Osteocyte (in vitro differentiated cells): ENCODE measurements at regions not wholly inside any gene's neighbourhood (a gene's known extent, or its start where the extent isn't known, plus 50 kb on each side); places are given as distances from the start of the nearest gene placed in this dataset.

Experiments used
- DNase-seq: peaks from one replicate; pipeline ENCODE4 v3.0.0; 2021; ENCODE audit warnings: mixed read lengths; ENCODE audit not compliant: unreplicated experiment; ENCODE audit errors: extremely low spot score
- H3K27ac Mint-ChIP-seq: one replicate; pipeline ENCODE4 v1.8.0; 2021; ENCODE audit warnings: mild to moderate bottlenecking, mixed read lengths; ENCODE audit not compliant: unreplicated experiment
- H3K27me3 Mint-ChIP-seq: one replicate; pipeline ENCODE4 v1.8.0; 2021; ENCODE audit warnings: mixed read lengths; ENCODE audit not compliant: unreplicated experiment
- H3K36me3 Mint-ChIP-seq: one replicate; pipeline ENCODE4 v1.8.0; 2021; ENCODE audit warnings: mixed read lengths; ENCODE audit not compliant: unreplicated experiment
- H3K4me1 Mint-ChIP-seq: one replicate; pipeline ENCODE4 v1.8.0; 2021; ENCODE audit warnings: mixed read lengths; ENCODE audit not compliant: unreplicated experiment
- H3K4me3 Mint-ChIP-seq: one replicate; pipeline ENCODE4 v1.8.0; 2021; ENCODE audit warnings: mild to moderate bottlenecking, moderate library complexity, mixed read lengths; ENCODE audit not compliant: unreplicated experiment
- H3K9me3 Mint-ChIP-seq: one replicate; pipeline ENCODE4 v1.8.0; 2021; ENCODE audit warnings: mixed read lengths; ENCODE audit not compliant: unreplicated experiment
- TF ChIP-seq, protein P1 (sequence below): fragments of 200-600 bp; sonication (generic); IDR thresholded peaks from 2 replicates; pipeline ENCODE4 v1.5.0; 2021; ENCODE audit warnings: antibody characterized with exemption, mild to moderate bottlenecking, moderate library complexity

DNA sequence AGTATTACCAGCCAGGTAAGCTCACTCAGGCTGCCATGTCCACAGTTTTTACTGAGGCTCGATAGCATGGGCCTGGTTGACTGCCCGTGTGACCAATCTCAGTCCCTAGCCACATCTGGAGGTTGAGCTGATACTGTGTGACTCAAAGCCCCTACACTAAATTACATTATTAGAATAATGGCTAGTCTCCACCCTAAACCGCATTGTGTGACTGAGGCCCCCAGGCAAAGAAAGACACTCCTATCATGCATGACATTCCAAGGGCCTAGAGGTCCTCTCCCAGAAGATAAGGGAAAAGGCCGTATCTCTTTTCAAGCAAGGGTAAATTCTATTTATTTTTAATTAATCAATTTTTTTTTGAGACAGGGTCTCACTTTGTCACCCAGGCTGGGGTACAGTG is 505.3 kb downstream of the HAPSTR1 start:
- no peaks in the 10 kb centered on the region for H3K9me3 Mint-ChIP-seq
- TF ChIP-seq, protein P1, sequence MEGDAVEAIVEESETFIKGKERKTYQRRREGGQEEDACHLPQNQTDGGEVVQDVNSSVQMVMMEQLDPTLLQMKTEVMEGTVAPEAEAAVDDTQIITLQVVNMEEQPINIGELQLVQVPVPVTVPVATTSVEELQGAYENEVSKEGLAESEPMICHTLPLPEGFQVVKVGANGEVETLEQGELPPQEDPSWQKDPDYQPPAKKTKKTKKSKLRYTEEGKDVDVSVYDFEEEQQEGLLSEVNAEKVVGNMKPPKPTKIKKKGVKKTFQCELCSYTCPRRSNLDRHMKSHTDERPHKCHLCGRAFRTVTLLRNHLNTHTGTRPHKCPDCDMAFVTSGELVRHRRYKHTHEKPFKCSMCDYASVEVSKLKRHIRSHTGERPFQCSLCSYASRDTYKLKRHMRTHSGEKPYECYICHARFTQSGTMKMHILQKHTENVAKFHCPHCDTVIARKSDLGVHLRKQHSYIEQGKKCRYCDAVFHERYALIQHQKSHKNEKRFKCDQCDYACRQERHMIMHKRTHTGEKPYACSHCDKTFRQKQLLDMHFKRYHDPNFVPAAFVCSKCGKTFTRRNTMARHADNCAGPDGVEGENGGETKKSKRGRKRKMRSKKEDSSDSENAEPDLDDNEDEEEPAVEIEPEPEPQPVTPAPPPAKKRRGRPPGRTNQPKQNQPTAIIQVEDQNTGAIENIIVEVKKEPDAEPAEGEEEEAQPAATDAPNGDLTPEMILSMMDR: no peak
- no peak overlapping the region for H3K27ac Mint-ChIP-seq

DNA sequence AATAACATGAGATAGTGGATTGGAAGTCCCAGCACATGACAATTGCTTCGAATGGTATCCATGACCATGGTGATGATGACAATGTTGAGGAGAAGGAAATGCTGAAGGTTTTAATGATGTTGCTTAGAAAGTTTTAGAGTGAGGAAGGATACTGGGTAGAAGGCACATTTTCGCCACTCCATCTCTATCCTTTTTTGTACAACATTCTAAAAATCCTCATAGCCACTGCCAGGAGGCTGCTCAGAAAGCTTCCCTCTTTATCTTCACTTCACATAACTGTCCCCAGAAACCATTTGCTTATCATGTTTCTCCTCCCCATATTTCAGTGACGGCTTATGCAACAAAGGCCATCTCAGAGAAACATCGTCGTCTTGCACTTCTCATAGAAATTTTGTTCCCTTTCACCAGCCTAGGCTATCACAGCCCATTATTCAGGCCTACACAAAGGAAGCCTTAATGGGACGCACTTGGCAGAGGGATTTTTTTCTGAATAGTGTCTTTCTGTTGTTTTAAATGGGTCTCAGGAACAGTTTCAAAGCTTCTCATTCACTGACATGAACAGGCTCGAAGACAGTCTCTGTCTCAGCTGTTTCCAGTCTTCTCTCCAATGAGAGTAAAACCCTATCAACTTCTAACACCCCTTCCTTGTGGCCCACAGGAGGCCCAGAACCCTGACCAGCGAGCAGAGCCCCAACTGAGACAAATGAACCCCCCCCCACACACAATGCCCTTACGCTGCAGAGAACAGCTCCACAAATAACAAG is 506.7 kb downstream of the HAPSTR1 start:
- Mint-ChIP-seq H3K9me3 (no peaks in the 10 kb centered on the region), H3K36me3 (no peaks in the 10 kb centered on the region), H3K4me1 (no peaks in the 10 kb centered on the region), H3K27ac (no peak overlapping the region), H3K4me3 (no peak overlapping the region), H3K27me3 (no peaks in the 10 kb centered on the region)
- TF ChIP-seq, protein P1: no peak
- DNase-seq: no peak

More for the DNA sequence above, 505.3 kb downstream of the HAPSTR1 start:
- H3K4me3 Mint-ChIP-seq: no peak overlapping the region
- H3K4me1 Mint-ChIP-seq: no peaks in the 10 kb centered on the region
- no peaks in the 10 kb centered on the region for H3K27me3 Mint-ChIP-seq
- no peaks in the 10 kb centered on the region for H3K36me3 Mint-ChIP-seq
- DNase-seq: no peak

DNA sequence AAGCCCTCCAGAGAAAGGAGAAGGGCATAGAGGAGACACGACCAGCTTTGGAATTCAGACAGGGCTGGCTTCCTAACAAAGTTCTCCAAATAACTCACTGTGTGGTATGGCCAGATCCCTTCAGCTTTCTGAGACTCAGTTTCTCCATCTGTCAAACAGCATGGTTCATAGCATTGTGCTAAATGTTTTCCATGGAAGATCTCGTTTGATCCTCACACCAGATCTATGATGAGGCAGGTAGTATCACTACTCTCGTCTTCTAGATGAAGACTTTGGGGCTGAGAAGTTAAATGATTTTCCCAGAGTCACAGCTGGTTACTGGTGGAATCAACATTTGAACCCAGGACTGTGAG is 507.3 kb downstream of the HAPSTR1 start:
- no peaks in the 10 kb centered on the region for H3K9me3 Mint-ChIP-seq
- DNase-seq: no peak

DNA sequence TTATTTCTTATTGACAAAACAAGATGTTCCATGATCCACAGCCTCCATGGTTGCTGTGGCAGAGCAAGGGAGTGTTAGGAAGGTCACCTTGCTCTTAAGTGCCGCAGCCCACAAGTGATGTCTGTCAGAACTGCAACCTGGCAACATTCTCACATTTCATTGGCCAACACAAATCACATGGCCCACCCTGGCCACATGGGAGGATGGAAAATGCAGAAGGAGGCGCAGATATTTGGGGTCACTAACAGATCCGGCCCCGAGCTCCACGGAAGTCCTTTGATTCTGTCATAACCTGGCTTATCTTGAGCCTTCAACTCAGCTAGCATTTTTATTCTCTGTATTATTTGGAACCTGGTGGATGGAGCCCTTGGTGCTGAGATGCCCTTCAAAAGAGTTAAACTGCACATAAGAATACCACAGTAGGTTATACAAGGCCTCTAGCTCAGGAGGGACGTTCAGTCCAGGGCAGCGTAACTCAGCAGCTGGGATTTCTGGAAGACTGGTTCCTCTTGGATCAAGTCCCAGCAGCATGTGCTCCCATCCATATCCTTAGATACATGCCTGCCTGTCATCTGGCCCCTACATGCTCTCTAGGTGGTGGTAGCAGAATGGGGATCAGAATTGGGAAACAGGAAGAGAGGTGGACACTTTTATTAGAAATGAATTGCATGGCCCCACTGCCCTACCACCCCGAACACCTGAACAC is 508.1 kb downstream of the HAPSTR1 start:
- no peaks in the 10 kb centered on the region for H3K4me1 Mint-ChIP-seq
- H3K4me3 Mint-ChIP-seq: no peak overlapping the region
- H3K9me3 Mint-ChIP-seq: no peaks in the 10 kb centered on the region
- H3K27ac Mint-ChIP-seq: no peak overlapping the region
- no peak for DNase-seq
- H3K27me3 Mint-ChIP-seq: no peaks in the 10 kb centered on the region
- H3K36me3 Mint-ChIP-seq: no peaks in the 10 kb centered on the region
- TF ChIP-seq, protein P1: no peak

More for the DNA sequence above, 507.3 kb downstream of the HAPSTR1 start:
- Mint-ChIP-seq H3K4me1 (no peaks in the 10 kb centered on the region), H3K27ac (no peak overlapping the region), H3K27me3 (no peaks in the 10 kb centered on the region), H3K4me3 (no peak overlapping the region), H3K36me3 (no peaks in the 10 kb centered on the region)
- TF ChIP-seq, protein P1: no peak

DNA sequence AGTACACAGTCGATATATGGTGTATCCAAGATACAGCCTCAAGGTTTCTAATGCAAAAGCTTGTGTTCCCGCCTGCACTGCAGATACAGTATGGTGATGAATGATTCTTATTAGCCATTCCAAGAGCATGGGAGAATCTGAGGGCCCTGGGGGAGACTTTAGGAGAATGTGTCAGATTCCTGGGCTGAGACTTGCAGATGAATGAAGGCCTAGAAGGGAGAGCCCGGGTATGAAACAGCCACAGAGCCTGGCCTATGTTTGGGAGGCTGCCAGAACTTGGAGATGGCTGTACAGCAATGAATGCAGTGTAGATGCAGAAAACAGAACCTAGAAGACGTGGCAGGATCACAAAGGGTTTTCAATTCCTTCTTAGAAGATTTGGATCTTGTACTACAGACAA is 510.7 kb downstream of the HAPSTR1 start:
- Mint-ChIP-seq H3K4me1 (no peaks in the 10 kb centered on the region), H3K9me3 (no peaks in the 10 kb centered on the region), H3K27ac (no peak overlapping the region), H3K36me3 (no peaks in the 10 kb centered on the region), H3K4me3 (no peak overlapping the region), H3K27me3 (no peaks in the 10 kb centered on the region)
- TF ChIP-seq, protein P1: no peak
- DNase-seq: no peak
